H1 (cell line): ENCODE measurements at regions not wholly inside any gene's neighbourhood (a gene's known extent, or its start where the extent isn't known, plus 50 kb on each side); places are given as distances from the start of the nearest gene placed in this dataset.

Source experiments
- EZH2 ChIP-seq: fragments of 200-600 bp; sonication (generic); IDR thresholded peaks from 2 replicates; pipeline ENCODE4 v1.7.1; 2012; ENCODE audit warnings: low read depth, mild to moderate bottlenecking, moderate library complexity, low read length, inconsistent platforms; ENCODE audit not compliant: severe bottlenecking
- JUN ChIP-seq: IDR thresholded peaks from 2 replicates; pipeline ENCODE4 v1.6.1; 2011; ENCODE audit warnings: low read depth, mild to moderate bottlenecking, improper control_type of control experiment, low read length
- PHF8 ChIP-seq: fragments of 200-600 bp; sonication (generic); conservative IDR thresholded peaks from 2 replicates; pipeline ENCODE4 v1.7.1; 2012; ENCODE audit warnings: low read depth, mild to moderate bottlenecking, inconsistent platforms, low read length, moderate library complexity
- POLR2A ChIP-seq, 2 experiments: IDR thresholded peaks; 1 replicate in 1 of 2; 2 replicates in 1 of 2; pipeline ENCODE4 v1.6.1; 2011; ENCODE audit warnings: low read depth in 2 of 2, low read length in 2 of 2, mild to moderate bottlenecking in 2 of 2; ENCODE audit errors: control extremely low read depth in 1 of 2
- POLR2AphosphoS5 ChIP-seq: IDR thresholded peaks from 2 replicates; pipeline ENCODE4 v1.6.1; 2011; ENCODE audit warnings: low read depth, low read length
- RAD21 ChIP-seq, 2 experiments: IDR thresholded peaks in 1 of 2; conservative IDR thresholded peaks in 1 of 2; 2 replicates each; pipeline ENCODE4 v1.6.1; 2011; ENCODE audit warnings: low read depth in 2 of 2, low read length in 2 of 2, improper control_type of control experiment in 1 of 2, inconsistent platforms in 1 of 2, mild to moderate bottlenecking in 1 of 2, moderate library complexity in 1 of 2
- RBBP5 ChIP-seq: IDR thresholded peaks from 2 replicates; pipeline ENCODE4 v1.7.1; 2012; ENCODE audit warnings: low read depth, mild to moderate bottlenecking, inconsistent platforms, low read length, moderate library complexity, borderline replicate concordance
- SP1 ChIP-seq: IDR thresholded peaks from 2 replicates; pipeline ENCODE4 v1.6.1; 2011; ENCODE audit warnings: low read depth, low read length
- TF ChIP-seq, protein P1 (sequence below), 3 experiments: IDR thresholded peaks; 1 replicate in 2 of 3; 2 replicates in 1 of 3; pipeline versions ENCODE4 v1.5.1 to v1.6.1; 2011; ENCODE audit warnings: low read length in 3 of 3, mild to moderate bottlenecking in 3 of 3, inconsistent platforms in 2 of 3, low read depth in 1 of 3, moderate library complexity in 1 of 3; ENCODE audit not compliant: insufficient read depth in 1 of 3; ENCODE audit errors: control extremely low read depth in 1 of 3

DNA sequence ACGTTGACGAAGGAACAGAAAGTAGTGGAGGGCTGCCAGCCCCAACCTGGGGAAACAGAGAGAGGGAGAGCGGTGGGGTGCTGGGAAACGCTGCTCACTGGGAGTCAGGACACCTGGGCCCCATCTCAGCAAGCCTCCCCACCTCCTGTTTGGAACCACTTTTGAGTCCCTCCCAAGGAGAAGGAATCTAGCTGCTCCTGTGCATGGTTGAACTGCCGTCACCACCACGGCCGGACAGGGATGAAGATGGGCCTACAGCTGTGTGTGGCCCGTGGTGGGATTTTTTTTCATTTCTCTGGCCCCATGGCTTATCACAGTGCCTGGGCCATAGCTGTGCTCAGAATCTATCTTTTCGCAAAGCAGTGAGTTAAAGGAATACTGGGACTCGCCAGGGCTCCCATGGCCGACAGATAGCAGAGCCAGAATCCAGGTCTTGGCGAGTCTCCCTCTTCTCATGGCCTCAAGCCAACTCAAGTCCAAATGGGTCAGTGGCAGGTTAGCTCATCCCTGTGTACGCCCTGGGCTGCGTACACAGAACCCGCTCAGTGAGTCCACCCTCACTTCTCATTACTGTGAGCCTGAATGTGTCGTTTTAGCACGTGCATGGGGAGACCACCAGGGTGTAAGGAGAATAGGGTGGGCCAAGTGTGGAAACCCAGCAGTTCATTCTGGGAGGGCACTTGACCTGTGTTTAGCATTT lies 271.2 kb downstream of the FAM43A start:
- TF ChIP-seq, protein P1, sequence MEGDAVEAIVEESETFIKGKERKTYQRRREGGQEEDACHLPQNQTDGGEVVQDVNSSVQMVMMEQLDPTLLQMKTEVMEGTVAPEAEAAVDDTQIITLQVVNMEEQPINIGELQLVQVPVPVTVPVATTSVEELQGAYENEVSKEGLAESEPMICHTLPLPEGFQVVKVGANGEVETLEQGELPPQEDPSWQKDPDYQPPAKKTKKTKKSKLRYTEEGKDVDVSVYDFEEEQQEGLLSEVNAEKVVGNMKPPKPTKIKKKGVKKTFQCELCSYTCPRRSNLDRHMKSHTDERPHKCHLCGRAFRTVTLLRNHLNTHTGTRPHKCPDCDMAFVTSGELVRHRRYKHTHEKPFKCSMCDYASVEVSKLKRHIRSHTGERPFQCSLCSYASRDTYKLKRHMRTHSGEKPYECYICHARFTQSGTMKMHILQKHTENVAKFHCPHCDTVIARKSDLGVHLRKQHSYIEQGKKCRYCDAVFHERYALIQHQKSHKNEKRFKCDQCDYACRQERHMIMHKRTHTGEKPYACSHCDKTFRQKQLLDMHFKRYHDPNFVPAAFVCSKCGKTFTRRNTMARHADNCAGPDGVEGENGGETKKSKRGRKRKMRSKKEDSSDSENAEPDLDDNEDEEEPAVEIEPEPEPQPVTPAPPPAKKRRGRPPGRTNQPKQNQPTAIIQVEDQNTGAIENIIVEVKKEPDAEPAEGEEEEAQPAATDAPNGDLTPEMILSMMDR (IDR thresholded peaks at IDR 0.05; ENCODE audit: control extremely low read depth in 1 of 3, insufficient read depth in 1 of 3, low read depth in 1 of 3, low read length in 3 of 3), result no peak
- TF ChIP-seq POLR2AphosphoS5, result no peak
- no peak for TF ChIP-seq POLR2A (IDR thresholded peaks at IDR 0.05; ENCODE audit: control extremely low read depth in 1 of 2, low read depth in 2 of 2, low read length in 2 of 2)
- no peak for TF ChIP-seq RBBP5
- TF ChIP-seq EZH2, result no peak
- TF ChIP-seq JUN, result no peak
- no peak for TF ChIP-seq RAD21 (IDR thresholded peaks at IDR 0.05 in 1 of 2, conservative IDR thresholded peaks at IDR 0.05 in 1 of 2; ENCODE audit: low read depth in 2 of 2, low read length in 2 of 2)
- TF ChIP-seq SP1, result no peak
- no peak for TF ChIP-seq PHF8
